ENCODE measurements at regions not wholly inside any gene's neighbourhood (a gene's known extent, or its start where the extent isn't known, plus 50 kb on each side); places are given as distances from the start of the nearest gene placed in this dataset.

GRCh38 chr15:69628256-69629093, 175.9 kb downstream of the RPLP1 start:
- DNase-seq, result no peak

- DNase-seq, result no peak
Observed at GRCh38 chr15:69629631-69630161, 177.1 kb downstream of the RPLP1 start.

- DNase-seq, result no peak
Observed at GRCh38 chr15:69631005-69631404, 178.4 kb downstream of the RPLP1 start.

- DNase-seq, result no peak
Observed at GRCh38 chr15:69631978-69632377, 179.4 kb downstream of the RPLP1 start.

- DNase-seq, result no peak
Observed at GRCh38 chr15:69634860-69635259, 182.2 kb downstream of the RPLP1 start.

- DNase-seq, result no peak
Observed at GRCh38 chr15:69636169-69636915, 183.7 kb downstream of the RPLP1 start.

GRCh38 chr15:69637818-69638217, 185.2 kb downstream of the RPLP1 start:
- DNase-seq, result no peak

GRCh38 chr15:69643476-69643875, 190.9 kb downstream of the RPLP1 start:
- no peak for DNase-seq

- DNase-seq, result no peak
Observed at GRCh38 chr15:69643971-69644370, 191.4 kb downstream of the RPLP1 start.

GRCh38 chr15:69644876-69645275, 192.3 kb downstream of the RPLP1 start:
- no peak for DNase-seq

GRCh38 chr15:69647142-69647513, 194.5 kb downstream of the RPLP1 start:
- no peak for DNase-seq

GRCh38 chr15:69648212-69648611, 195.6 kb downstream of the RPLP1 start:
- no peak for DNase-seq

GRCh38 chr15:69648775-69649735, 196.4 kb downstream of the RPLP1 start:
- no peak for DNase-seq

GRCh38 chr15:69652293-69652692, 199.7 kb downstream of the RPLP1 start:
- no peak for DNase-seq

GRCh38 chr15:69652751-69653305, 200.2 kb downstream of the RPLP1 start:
- no peak for DNase-seq

- no peak for DNase-seq
Observed at GRCh38 chr15:69653306-69653705, 200.7 kb downstream of the RPLP1 start.

- DNase-seq, result no peak
Observed at GRCh38 chr15:69653846-69654245, 201.2 kb downstream of the RPLP1 start.

- no peak for DNase-seq
Observed at GRCh38 chr15:69656271-69657030, 203.8 kb downstream of the RPLP1 start.

GRCh38 chr15:69657626-69658025, 205.0 kb downstream of the RPLP1 start:
- no peak for DNase-seq

GRCh38 chr15:69658411-69658945, 205.9 kb downstream of the RPLP1 start:
- no peak for DNase-seq

- no peak for DNase-seq
Observed at GRCh38 chr15:69659454-69660050, 206.9 kb downstream of the RPLP1 start.
